NCI-H82 treated with DMSO at 0.1 percent for 48 hours (cell line): ENCODE measurements at regions not wholly inside any gene's neighbourhood (a gene's known extent, or its start where the extent isn't known, plus 50 kb on each side); places are given as distances from the start of the nearest gene placed in this dataset.

Source experiments
- DNase-seq: peaks from one replicate; lab custom pipeline; 2025; ENCODE audit not compliant: unreplicated experiment; lab: John Stamatoyannopoulos, UW

GRCh38 chr15:39320886-39321285, 260.0 kb upstream of the THBS1 start:
- DNase-seq = no peak

DNA sequence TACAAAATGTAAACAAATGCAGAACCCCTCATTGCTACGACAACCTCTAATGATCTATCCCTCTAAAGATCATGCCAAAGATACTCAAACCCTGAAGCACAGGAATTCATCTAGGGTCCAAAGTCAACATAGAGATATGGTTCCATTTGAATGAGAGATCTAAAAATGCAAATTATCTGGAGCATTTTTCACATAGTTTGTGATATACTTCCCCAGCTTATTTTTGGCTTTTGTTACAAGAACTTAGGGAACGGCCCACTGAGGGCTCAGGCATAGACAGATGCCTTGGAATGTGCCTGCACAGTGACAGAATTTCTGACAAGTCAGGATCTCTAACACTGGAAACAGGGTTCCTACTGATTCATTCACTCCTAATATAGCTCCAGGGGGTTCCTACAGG, 258.9 kb upstream of the THBS1 start:
- DNase-seq = no peak

DNA sequence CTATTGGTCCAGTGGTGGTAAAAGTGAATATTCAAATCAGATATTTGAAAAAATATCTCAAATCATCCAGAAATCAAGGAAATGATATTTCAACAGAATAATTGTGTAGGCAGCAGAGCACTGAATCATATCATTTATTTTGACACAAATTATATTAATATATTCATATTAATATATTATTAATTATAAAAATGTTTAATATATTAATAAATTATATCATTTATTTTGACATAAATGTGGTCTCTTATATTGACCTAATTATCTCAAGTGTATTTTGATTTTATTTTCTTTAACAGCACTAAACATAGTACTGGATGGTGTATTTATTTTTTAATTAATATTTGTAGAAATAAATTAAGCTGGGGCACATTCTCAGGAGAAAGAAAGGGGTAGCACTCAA, 257.7 kb upstream of the THBS1 start:
- no peak for DNase-seq

DNA sequence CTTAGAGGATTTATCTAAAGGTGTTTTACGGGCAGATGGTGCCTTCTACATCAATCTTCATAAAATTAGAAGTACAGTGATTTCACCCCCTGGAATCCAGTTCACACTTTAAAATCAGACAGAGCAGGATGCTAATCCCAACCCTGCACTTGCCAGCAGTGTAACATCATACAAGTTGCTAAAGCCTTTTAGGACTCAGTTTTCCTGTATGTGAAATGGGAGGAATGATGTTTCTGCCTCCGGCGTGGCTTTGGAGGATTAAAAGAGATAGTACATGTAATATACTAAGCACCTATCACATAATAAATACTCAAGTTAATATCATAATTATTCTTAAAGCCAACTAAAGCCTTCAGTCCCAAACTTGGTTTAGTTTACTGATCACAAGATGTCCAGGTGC, 257.2 kb upstream of the THBS1 start:
- no peak for DNase-seq

GRCh38 chr15:39326306-39326975, 254.4 kb upstream of the THBS1 start:
- DNase-seq = peak; percentile 50

GRCh38 chr15:39327005-39327730, 253.7 kb upstream of the THBS1 start:
- DNase-seq = no peak

- no peak for DNase-seq
Measured at GRCh38 chr15:39330061-39330460, 250.8 kb upstream of the THBS1 start.

GRCh38 chr15:39331584-39331983, 249.3 kb upstream of the THBS1 start:
- no peak for DNase-seq

GRCh38 chr15:39332846-39333245, 248.0 kb upstream of the THBS1 start:
- DNase-seq = no peak

DNA sequence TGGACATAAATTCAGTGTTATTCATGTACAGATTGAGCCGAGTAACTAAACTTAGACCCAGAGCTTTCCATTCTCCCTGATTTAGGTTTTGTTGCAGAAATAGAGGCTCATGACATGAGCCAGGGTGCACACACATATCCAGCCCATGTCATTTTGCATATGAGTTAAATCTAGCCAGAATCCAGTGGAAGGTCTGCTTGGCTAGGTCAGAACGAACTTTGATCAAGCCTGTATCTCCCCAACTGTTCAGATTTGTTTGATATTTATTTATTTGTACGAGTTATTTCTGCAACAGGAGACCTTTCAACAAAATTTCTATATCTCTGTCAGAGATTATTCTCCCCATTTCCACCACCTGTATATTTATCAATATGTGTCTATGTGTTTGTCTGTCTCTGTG, 247.5 kb upstream of the THBS1 start:
- no peak for DNase-seq

DNA sequence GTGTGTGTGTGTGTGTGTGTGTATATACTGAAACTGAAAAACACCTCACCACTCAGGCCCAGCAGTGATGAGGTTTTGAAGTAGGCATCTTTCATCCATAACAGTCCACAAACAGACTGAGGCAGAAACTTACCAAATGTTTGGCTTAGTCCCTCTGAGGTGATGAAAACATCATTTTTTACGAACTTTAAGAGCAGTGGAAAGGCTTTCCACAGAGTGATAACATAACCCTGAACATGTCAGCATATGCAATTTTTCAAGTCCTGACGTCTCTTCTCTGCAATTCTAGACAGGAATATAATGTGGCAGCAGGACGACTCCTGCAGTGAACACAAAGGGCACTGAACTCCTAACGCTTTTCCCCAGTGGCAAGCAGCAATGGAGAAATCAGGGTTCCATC, 247.0 kb upstream of the THBS1 start:
- no peak for DNase-seq

DNA sequence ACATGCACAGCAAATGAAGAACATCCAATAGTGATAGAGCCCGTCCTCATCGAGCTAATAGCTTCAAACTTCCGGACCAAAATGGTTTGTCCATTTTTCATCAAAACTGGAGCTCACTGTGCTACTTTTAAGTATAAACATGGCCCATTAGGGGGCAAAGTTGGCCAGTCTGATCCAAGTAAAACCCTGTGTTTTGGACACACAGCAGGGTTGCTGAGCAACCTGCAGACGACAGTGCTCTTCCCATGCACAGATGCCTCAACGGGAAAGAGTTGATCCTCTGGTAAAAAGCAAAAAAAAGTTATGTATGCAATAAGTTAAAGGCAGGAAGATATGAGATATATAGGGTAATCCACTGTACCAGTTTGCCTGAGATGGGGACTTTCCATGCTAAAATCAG, 244.0 kb upstream of the THBS1 start:
- DNase-seq = no peak

DNA sequence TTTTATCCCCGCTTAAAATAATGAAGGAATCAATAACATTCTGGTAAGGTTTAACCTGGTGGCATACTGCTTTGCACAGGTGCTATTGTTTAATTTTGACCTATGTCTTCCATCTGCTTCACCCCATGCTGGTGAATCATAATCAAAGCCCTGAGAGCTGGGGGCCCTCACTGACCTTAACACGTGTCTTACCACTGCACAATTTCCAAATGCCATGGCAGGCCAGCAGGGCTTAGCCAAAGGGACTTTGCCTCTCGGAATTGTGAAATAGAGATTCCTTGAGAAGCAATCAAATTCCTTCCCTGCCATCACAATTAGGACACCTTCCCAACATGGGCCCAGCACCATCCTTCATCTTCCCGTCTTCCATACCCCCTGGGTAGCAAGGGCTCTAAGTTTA, 242.6 kb upstream of the THBS1 start:
- no peak for DNase-seq

DNA sequence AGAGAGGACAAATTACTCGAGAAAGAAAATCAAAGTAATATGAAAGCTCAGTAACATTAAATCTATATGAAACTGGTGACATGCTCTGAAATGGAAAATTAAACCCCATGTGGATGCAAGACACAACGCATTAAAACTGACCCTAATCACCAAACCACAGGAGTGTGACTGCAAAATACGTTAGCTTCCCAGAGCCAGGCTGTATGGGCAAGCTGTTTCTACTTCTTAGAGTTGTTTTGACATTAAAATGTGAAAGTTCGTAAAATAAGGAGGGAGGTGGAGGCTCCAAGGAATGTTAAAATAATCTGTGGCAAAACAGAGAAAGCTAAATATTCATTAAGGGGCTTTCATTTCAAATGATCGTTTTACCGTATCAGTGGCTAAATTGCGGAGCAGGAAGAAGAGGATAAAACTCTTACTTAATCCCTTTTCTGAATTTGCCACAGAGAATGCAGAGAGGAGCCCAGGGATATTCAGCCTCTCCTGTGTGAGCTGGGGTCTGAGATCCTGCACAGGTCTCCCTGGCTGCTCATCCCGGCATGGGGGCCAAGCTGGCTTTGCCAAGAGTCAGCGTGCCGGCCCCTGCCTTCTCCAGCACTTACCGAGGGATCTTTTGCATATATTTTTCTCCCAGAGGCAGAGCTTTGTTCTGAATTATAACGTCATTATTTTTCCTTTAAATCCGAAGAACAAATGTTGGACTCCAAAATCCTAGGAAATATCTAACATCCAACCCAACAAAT, 239.8 kb upstream of the THBS1 start:
- DNase-seq = peak; percentile 10

DNA sequence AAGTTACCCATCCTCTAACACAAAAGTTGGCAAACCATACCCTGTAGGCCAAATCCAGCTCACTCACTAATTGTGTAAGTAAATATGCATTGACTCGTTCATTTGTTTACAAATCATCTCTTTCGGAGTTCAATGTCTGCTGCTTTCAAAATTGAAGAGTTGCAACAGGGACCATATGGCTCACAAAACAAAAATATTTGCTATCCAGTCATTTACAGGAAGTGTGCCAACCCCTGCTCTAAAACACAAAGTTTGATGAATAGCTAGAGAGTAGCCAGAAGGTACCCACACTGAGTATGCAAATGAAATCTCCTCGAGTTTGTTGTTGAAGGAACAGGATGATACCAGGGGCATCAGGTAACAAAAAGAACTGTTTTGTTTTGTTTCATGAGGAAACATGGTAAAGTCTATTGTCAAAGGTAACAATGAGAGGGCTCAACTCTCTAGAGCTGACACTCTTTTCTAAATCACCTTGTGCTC, 236.2 kb upstream of the THBS1 start:
- DNase-seq = no peak

DNA sequence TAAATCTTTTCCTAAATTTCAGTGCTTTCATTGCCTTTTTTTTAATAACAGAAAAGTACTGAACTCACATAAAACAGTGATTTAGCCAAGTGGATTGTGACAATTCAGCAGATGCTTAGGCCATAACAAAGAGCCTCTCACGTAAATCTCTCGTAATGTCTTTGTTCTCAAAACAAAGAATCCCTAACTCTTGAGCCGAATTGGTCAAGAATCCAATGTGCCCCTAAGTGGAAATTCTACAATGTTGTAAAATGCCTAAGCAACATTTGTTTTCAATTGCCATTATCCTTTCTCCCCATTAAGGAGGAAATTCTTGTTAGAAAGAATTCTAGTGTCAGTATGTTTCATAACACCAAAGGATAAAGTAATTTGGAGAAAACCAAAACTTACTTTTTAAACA, 235.7 kb upstream of the THBS1 start:
- no peak for DNase-seq

DNA sequence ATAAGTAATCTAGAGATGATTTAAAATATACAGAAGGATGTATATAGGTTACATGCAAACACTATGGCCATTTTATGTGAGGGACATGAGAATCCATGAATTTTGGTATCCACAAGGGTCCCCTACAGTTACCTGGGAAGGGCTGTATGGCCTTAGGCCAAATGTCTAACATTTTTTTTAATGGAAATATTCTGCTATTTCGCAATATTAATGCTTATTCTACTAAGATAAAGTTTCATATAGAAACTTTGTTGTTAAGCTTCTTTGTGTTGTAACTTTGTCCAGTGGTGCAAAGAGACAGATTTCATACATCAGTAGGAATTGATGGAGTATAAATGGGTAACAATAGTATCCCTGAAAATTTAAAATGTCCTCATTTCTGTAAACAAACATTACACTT, 233.4 kb upstream of the THBS1 start:
- no peak for DNase-seq

GRCh38 chr15:39350785-39351184, 230.1 kb upstream of the THBS1 start:
- no peak for DNase-seq

GRCh38 chr15:39354189-39354588, 226.7 kb upstream of the THBS1 start:
- no peak for DNase-seq

DNA sequence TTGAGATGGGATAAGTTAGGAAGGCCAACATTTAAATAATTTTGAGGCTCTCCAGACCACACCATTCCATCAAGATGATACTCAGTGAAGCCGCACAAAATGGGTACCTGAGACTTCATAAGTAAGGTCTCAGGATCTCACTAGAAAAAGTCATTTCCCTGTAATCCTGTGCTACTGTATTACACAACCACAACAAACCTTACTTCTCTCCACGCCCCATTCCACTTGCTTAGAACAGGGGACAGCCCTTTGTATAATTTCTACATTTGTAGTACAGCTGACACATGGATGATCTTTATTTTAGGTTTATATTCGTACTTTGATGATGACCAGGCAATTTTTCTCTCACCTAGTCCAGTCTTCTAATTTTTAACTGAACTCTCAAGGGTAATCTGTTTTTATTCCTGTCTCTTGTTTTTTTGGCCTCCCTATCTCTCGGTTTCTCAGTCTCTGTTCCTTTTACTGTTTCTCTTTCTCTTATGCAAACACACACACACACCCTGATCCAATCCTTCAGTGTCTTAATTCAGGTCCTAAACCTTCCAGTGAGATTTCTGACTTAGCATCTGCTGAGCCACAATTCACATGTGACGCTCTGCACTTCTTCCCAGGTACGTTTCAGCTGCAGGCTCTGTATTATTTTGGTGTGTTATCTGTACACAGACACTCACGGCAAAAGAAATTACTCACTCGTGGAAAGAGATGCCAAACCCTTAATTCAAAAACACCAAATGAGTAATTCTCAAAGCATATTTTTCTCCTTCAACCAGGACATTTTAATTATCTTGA, 223.2 kb upstream of the THBS1 start:
- DNase-seq = no peak

DNA sequence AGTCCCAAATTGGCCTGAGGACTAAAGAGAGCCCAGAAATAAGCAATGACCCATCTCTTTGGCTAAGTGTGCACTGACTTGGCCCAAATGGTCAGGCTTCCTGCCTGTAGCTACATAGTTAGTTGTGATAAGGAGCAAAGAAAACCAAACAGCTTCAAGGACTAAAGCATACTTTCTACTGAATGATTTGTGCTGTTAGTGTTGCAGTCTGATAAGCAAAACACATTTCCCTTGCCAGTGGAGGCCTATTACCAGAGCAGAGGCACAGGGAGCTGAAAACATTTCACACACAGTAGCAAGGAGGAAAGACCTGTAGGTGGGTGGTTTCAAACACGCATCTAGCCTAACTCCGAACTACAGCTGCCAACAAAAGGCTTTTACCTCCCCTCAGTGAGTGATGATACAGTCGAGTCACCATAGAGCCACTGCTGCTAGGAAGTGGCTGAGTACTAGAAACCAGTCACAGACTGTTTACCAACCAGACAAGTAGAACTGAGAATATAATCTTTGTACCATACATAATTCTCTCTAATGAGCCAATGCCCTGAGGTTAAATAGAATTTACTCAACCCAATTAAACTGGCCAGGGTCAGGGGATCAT, 222.3 kb upstream of the THBS1 start:
- DNase-seq = no peak
